Panc1 (cell line): ENCODE measurements at regions not wholly inside any gene's neighbourhood (a gene's known extent, or its start where the extent isn't known, plus 50 kb on each side); places are given as distances from the start of the nearest gene placed in this dataset.

Experiments used
- ATAC-seq: fragments of 200-7000 bp; cut with Tn5 transposase; 2 replicates; pipeline ENCODE4 v1.9.1; 2020; ENCODE audit warnings: mild to moderate bottlenecking, moderate library complexity
- BruUV-seq: library from RNA; stranded (reverse); fragments of 400-500 nt; replicated peaks from 2 replicates; lab custom pipeline; 2021; lab: Mats Ljungman, UMichigan
- CTCF ChIA-PET: fragments of 300-600 bp; sonication (Branson Sonifier 250); formaldehyde crosslinking; loops from one replicate; lab custom pipeline; 2022; ENCODE audit warnings: antibody characterized with exemption; lab: Charles Lee
- POLR2A ChIA-PET: fragments of 300-600 bp; sonication (Branson Sonifier 250); formaldehyde crosslinking; loops from one replicate; lab custom pipeline; 2022; ENCODE audit warnings: antibody characterized with exemption; lab: Charles Lee
- DNase-seq: peaks from one replicate; pipeline ENCODE4 v3.0.0-alpha.2; 2010; ENCODE audit warnings: low read depth, low spot score
- H3K27ac ChIP-seq: 2 replicates; pipeline ENCODE4 v1.5.1; 2011; ENCODE audit warnings: mild to moderate bottlenecking, low read length, inconsistent platforms
- H3K27me3 ChIP-seq: fragments of 200-500 bp; sonication (Bioruptor generic); 2 replicates; pipeline ENCODE4 v1.6.0; 2014; ENCODE audit warnings: low read length, inconsistent platforms; ENCODE audit not compliant: control insufficient read depth, insufficient read depth
- H3K36me3 ChIP-seq: fragments of 200-500 bp; sonication (Bioruptor generic); 2 replicates; pipeline ENCODE4 v1.5.1; 2014; ENCODE audit warnings: inconsistent platforms, mild to moderate bottlenecking, low read length, moderate library complexity; ENCODE audit not compliant: control insufficient read depth, insufficient read depth
- H3K4me1 ChIP-seq: 2 replicates; pipeline ENCODE4 v1.5.1; 2011; ENCODE audit warnings: inconsistent platforms, mild to moderate bottlenecking, low read length, moderate library complexity; ENCODE audit not compliant: control insufficient read depth, insufficient read depth
- H3K4me3 ChIP-seq, 2 experiments: 2 replicates each; pipeline ENCODE4 v1.5.1; 2011 to 2012; ENCODE audit warnings: low read depth in 2 of 2, low read length in 2 of 2, mild to moderate bottlenecking in 2 of 2, inconsistent platforms in 1 of 2, moderate library complexity in 1 of 2
- H3K9me3 ChIP-seq: fragments of 200-500 bp; sonication (Bioruptor generic); 2 replicates; pipeline ENCODE4 v1.5.1; 2014; ENCODE audit warnings: low read depth, mild to moderate bottlenecking, inconsistent platforms, low read length, moderate library complexity; ENCODE audit not compliant: control insufficient read depth, insufficient read depth
- CTCF ChIP-seq: fragments of 450-650 bp; IDR thresholded peaks from 2 replicates; pipeline ENCODE4 v1.5.1; 2017; ENCODE audit warnings: mild to moderate bottlenecking
- POLR2AphosphoS5 ChIP-seq: IDR thresholded peaks from 2 replicates; pipeline ENCODE4 v1.6.1; 2012; ENCODE audit warnings: mild to moderate bottlenecking, low read depth, low read length, moderate library complexity
- REST ChIP-seq, 2 experiments: IDR thresholded peaks; 2 replicates each; pipeline ENCODE4 v1.6.1; 2011 to 2012; ENCODE audit warnings: low read depth in 2 of 2, control low read depth in 1 of 2, low read length in 1 of 2, mild to moderate bottlenecking in 1 of 2, moderate library complexity in 1 of 2; ENCODE audit not compliant: insufficient read depth in 1 of 2
- SIN3A ChIP-seq: IDR thresholded peaks from 2 replicates; pipeline ENCODE4 v1.6.1; 2012; ENCODE audit warnings: low read depth, mild to moderate bottlenecking, low read length, moderate library complexity, borderline replicate concordance; ENCODE audit not compliant: insufficient read depth
- TCF7L2 ChIP-seq: IDR thresholded peaks from 2 replicates; pipeline ENCODE4 v1.6.1; 2011; ENCODE audit warnings: mild to moderate bottlenecking, low read depth, low read length, inconsistent platforms
- in situ Hi-C: cut with HindIII; loops from 2 replicates; pipeline ENCODE4 v1.10.0; 2016; ENCODE audit warnings: low sequenced_read_pairs, low pct_unique_long_range_greater_than_20kb
- intact Hi-C: fragments of 100-400 bp; cut with micrococcal nuclease; formaldehyde crosslinking; loops from one replicate; pipeline ENCODE4 v1.10.0; 2022; ENCODE audit not compliant: unreplicated experiment

GRCh38 chr2:211070547-211070946, 514.1 kb downstream of the CPS1 start:
- in situ Hi-C loops (no loop called here), intact Hi-C loops (no loop called here)
- no TSS peak for BruUV-seq
- no peak for TF ChIP-seq REST (IDR thresholded peaks at IDR 0.05; ENCODE audit: insufficient read depth in 1 of 2, low read depth in 2 of 2, low read length in 1 of 2)
- TF ChIP-seq TCF7L2 = no peak
- TF ChIP-seq POLR2AphosphoS5 = no peak
- TF ChIP-seq SIN3A = no peak
- TF ChIP-seq CTCF = no peak
- Histone ChIP-seq H3K4me1 (no peaks in the 10 kb centered on the region), H3K27ac (no peak overlapping the region), H3K27me3 (no peaks in the 10 kb centered on the region), H3K9me3 (no peaks in the 10 kb centered on the region), H3K4me3 (no peak overlapping the region), H3K36me3 (no peaks in the 10 kb centered on the region)
- no peak for ATAC-seq
- no peak for DNase-seq
- CTCF ChIA-PET = no interaction called here
- POLR2A ChIA-PET = no interaction called here

- Histone ChIP-seq H3K9me3 (no peaks in the 10 kb centered on the region), H3K27ac (no peak overlapping the region), H3K27me3 (no peaks in the 10 kb centered on the region), H3K4me3 (no peak overlapping the region), H3K4me1 (no peaks in the 10 kb centered on the region), H3K36me3 (no peaks in the 10 kb centered on the region)
- no TSS peak for BruUV-seq
- ChIA-PET CTCF (no interaction called here), POLR2A (no interaction called here)
- no peak for DNase-seq
- intact Hi-C loops = no loop called here
- no peak for ATAC-seq
- TF ChIP-seq CTCF (no peak), SIN3A (no peak), POLR2AphosphoS5 (no peak), REST (IDR thresholded peaks at IDR 0.05; ENCODE audit: insufficient read depth in 1 of 2, low read depth in 2 of 2, low read length in 1 of 2) (no peak), TCF7L2 (no peak)
- in situ Hi-C loops = no loop called here
Observed at GRCh38 chr2:211077216-211077767, 520.9 kb downstream of the CPS1 start.
